HuH-7.5 (cell line): ENCODE measurements at regions not wholly inside any gene's neighbourhood (a gene's known extent, or its start where the extent isn't known, plus 50 kb on each side); places are given as distances from the start of the nearest gene placed in this dataset.

Experiments
- DNase-seq: peaks from one replicate; pipeline ENCODE4 v3.0.0; 2011; ENCODE audit warnings: low spot score

- no peak for DNase-seq
These were observed 150.1 kb downstream of the SOX11 start for GRCh38 chr2:5842326-5842725.

- no peak for DNase-seq
These were observed 153.7 kb downstream of the SOX11 start for GRCh38 chr2:5845798-5846330.

GRCh38 chr2:5846881-5847280, 154.7 kb downstream of the SOX11 start:
- no peak for DNase-seq

GRCh38 chr2:5849562-5849961, 157.4 kb downstream of the SOX11 start:
- DNase-seq: no peak

- DNase-seq: no peak
These were observed 159.2 kb downstream of the SOX11 start for GRCh38 chr2:5851410-5851809.

- DNase-seq: no peak
These were observed 162.6 kb downstream of the SOX11 start for GRCh38 chr2:5854797-5855196.

GRCh38 chr2:5867056-5867455, 174.9 kb downstream of the SOX11 start:
- DNase-seq: no peak

GRCh38 chr2:5868931-5869330, 176.7 kb downstream of the SOX11 start:
- no peak for DNase-seq

GRCh38 chr2:5869936-5870335, 177.8 kb downstream of the SOX11 start:
- no peak for DNase-seq

- no peak for DNase-seq
These were observed 185.2 kb downstream of the SOX11 start for GRCh38 chr2:5877360-5877759.

- DNase-seq: no peak
These were observed 193.4 kb downstream of the SOX11 start for GRCh38 chr2:5885451-5886173.

GRCh38 chr2:5886462-5886861, 194.3 kb downstream of the SOX11 start:
- DNase-seq: no peak

GRCh38 chr2:5888126-5888525, 195.9 kb downstream of the SOX11 start:
- no peak for DNase-seq

- DNase-seq: no peak
These were observed 197.3 kb downstream of the SOX11 start for GRCh38 chr2:5889519-5889918.

- no peak for DNase-seq
These were observed 202.2 kb downstream of the SOX11 start for GRCh38 chr2:5894355-5894754.

GRCh38 chr2:5895284-5895683, 203.1 kb downstream of the SOX11 start:
- DNase-seq: no peak

GRCh38 chr2:5897249-5897648, 205.1 kb downstream of the SOX11 start:
- no peak for DNase-seq

GRCh38 chr2:5898667-5899066, 206.5 kb downstream of the SOX11 start:
- no peak for DNase-seq

- DNase-seq: no peak
These were observed 213.5 kb downstream of the SOX11 start for GRCh38 chr2:5905661-5906060.

GRCh38 chr2:5908071-5908470, 215.9 kb downstream of the SOX11 start:
- DNase-seq: no peak

- no peak for DNase-seq
These were observed 219.5 kb downstream of the SOX11 start for GRCh38 chr2:5911718-5912117.

- DNase-seq: no peak
These were observed 221.7 kb downstream of the SOX11 start for GRCh38 chr2:5913711-5914395.

GRCh38 chr2:5914811-5915611, 222.8 kb downstream of the SOX11 start:
- no peak for DNase-seq
